ENCODE measurements at regions not wholly inside any gene's neighbourhood (a gene's known extent, or its start where the extent isn't known, plus 50 kb on each side); places are given as distances from the start of the nearest gene placed in this dataset.

DNA sequence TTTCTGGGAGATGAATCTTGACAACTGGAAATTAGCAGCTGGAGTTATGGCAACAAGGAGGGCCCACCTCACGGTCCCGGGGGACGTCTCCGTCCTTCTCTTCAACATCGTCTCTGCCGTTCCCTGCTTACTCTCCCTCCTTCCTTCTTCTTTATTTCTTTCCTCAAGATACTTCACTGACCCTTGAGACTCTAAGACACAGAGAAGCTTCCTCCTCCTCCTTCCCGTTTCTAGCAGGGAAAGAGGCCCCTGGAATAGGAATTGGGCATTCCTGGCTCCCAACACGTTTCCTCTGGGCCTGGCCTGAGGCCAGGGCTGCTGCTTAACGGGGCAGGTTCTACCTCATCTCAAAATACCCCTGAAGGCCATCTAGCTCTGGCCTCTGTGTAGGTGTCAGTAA, 189.9 kb upstream of the GMDS start:
- no peaks in the 10 kb centered on the region for H3K9me2 ChIP-seq (replicated peaks; ENCODE audit: insufficient read depth, low read length)
- no peaks in the 10 kb centered on the region for H3K9me3 ChIP-seq (ENCODE audit: insufficient read depth, low read length)
- no peaks in the 10 kb centered on the region for H3F3A ChIP-seq (ENCODE audit: insufficient read depth)
- no peak overlapping the region for H3K4me3 ChIP-seq (ENCODE audit: insufficient read depth, low read length, poor library complexity, severe bottlenecking)
- H3K4me2 ChIP-seq (ENCODE audit: low read depth, low read length, poor library complexity, severe bottlenecking), result no peak overlapping the region
- H4K20me1 ChIP-seq (ENCODE audit: low read depth, low read length), result no peaks in the 10 kb centered on the region
- H2AFZ ChIP-seq (ENCODE audit: low read depth, low read length, severe bottlenecking), result no peak overlapping the region
- no peak for TF ChIP-seq EZH2phosphoT487 (conservative IDR thresholded peaks at IDR 0.05; ENCODE audit: low read length)
- TF ChIP-seq, protein P1, sequence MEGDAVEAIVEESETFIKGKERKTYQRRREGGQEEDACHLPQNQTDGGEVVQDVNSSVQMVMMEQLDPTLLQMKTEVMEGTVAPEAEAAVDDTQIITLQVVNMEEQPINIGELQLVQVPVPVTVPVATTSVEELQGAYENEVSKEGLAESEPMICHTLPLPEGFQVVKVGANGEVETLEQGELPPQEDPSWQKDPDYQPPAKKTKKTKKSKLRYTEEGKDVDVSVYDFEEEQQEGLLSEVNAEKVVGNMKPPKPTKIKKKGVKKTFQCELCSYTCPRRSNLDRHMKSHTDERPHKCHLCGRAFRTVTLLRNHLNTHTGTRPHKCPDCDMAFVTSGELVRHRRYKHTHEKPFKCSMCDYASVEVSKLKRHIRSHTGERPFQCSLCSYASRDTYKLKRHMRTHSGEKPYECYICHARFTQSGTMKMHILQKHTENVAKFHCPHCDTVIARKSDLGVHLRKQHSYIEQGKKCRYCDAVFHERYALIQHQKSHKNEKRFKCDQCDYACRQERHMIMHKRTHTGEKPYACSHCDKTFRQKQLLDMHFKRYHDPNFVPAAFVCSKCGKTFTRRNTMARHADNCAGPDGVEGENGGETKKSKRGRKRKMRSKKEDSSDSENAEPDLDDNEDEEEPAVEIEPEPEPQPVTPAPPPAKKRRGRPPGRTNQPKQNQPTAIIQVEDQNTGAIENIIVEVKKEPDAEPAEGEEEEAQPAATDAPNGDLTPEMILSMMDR (IDR thresholded peaks at IDR 0.05; ENCODE audit: insufficient read depth, low read length, poor library complexity, severe bottlenecking), result no peak
- H3K27ac ChIP-seq (ENCODE audit: low read depth, low read length), result no peak overlapping the region
- no peaks in the 10 kb centered on the region for H3K27me3 ChIP-seq (ENCODE audit: low read length)
- H3K36me3 ChIP-seq (ENCODE audit: low read length), result no peaks in the 10 kb centered on the region
- H3K79me2 ChIP-seq (ENCODE audit: insufficient read depth, low read length), result no peaks in the 10 kb centered on the region
- no peak overlapping the region for H3K9ac ChIP-seq (ENCODE audit: low read length)

- Histone ChIP-seq H3K9me2 (replicated peaks; ENCODE audit: insufficient read depth, low read length) (no peaks in the 10 kb centered on the region), H3F3A (ENCODE audit: insufficient read depth) (no peaks in the 10 kb centered on the region), H3K4me2 (ENCODE audit: low read depth, low read length, poor library complexity, severe bottlenecking) (no peak overlapping the region), H3K36me3 (ENCODE audit: low read length) (no peaks in the 10 kb centered on the region), H3K9ac (ENCODE audit: low read length) (no peak overlapping the region), H3K9me3 (ENCODE audit: insufficient read depth, low read length) (no peaks in the 10 kb centered on the region), H3K79me2 (ENCODE audit: insufficient read depth, low read length) (no peaks in the 10 kb centered on the region), H3K27ac (ENCODE audit: low read depth, low read length) (no peak overlapping the region), H3K4me3 (ENCODE audit: insufficient read depth, low read length, poor library complexity, severe bottlenecking) (no peak overlapping the region), H2AFZ (ENCODE audit: low read depth, low read length, severe bottlenecking) (no peak overlapping the region), H3K27me3 (ENCODE audit: low read length) (no peaks in the 10 kb centered on the region), H4K20me1 (ENCODE audit: low read depth, low read length) (no peaks in the 10 kb centered on the region)
- no peak for TF ChIP-seq EZH2phosphoT487 (conservative IDR thresholded peaks at IDR 0.05; ENCODE audit: low read length)
- TF ChIP-seq, protein P1 (IDR thresholded peaks at IDR 0.05; ENCODE audit: insufficient read depth, low read length, poor library complexity, severe bottlenecking), result no peak
These were observed 189.5 kb upstream of the GMDS start for GRCh38 chr6:2434912-2435311.

GRCh38 chr6:2434116-2434515, 188.7 kb upstream of the GMDS start:
- H2AFZ ChIP-seq (ENCODE audit: low read depth, low read length, severe bottlenecking), result no peak overlapping the region
- H3K36me3 ChIP-seq (ENCODE audit: low read length), result no peaks in the 10 kb centered on the region
- no peaks in the 10 kb centered on the region for H4K20me1 ChIP-seq (ENCODE audit: low read depth, low read length)
- TF ChIP-seq EZH2phosphoT487 (conservative IDR thresholded peaks at IDR 0.05; ENCODE audit: low read length), result no peak
- TF ChIP-seq, protein P1 (IDR thresholded peaks at IDR 0.05; ENCODE audit: insufficient read depth, low read length, poor library complexity, severe bottlenecking), result no peak
- H3K27me3 ChIP-seq (ENCODE audit: low read length), result no peaks in the 10 kb centered on the region
- no peaks in the 10 kb centered on the region for H3F3A ChIP-seq (ENCODE audit: insufficient read depth)
- no peak overlapping the region for H3K27ac ChIP-seq (ENCODE audit: low read depth, low read length)
- no peak overlapping the region for H3K4me2 ChIP-seq (ENCODE audit: low read depth, low read length, poor library complexity, severe bottlenecking)
- no peak overlapping the region for H3K4me3 ChIP-seq (ENCODE audit: insufficient read depth, low read length, poor library complexity, severe bottlenecking)
- H3K9me3 ChIP-seq (ENCODE audit: insufficient read depth, low read length), result no peaks in the 10 kb centered on the region
- H3K9me2 ChIP-seq (replicated peaks; ENCODE audit: insufficient read depth, low read length), result no peaks in the 10 kb centered on the region
- H3K9ac ChIP-seq (ENCODE audit: low read length), result no peak overlapping the region
- H3K79me2 ChIP-seq (ENCODE audit: insufficient read depth, low read length), result no peaks in the 10 kb centered on the region

All from SU-DHL-6 (cell line).